K562 (cell line): ENCODE measurements at regions not wholly inside any gene's neighbourhood (a gene's known extent, or its start where the extent isn't known, plus 50 kb on each side); places are given as distances from the start of the nearest gene placed in this dataset.

Experiments used
- ATAC-seq: fragments of 200-7000 bp; cut with Tn5 transposase; 3 replicates; pipeline ENCODE4 v1.9.1; 2020; ENCODE audit warnings: moderate library complexity
- BruUV-seq: library from RNA; stranded (reverse); fragments of 400-500 nt; replicated peaks from 2 replicates; lab custom pipeline; 2021; lab: Mats Ljungman, UMichigan
- CTCF ChIA-PET: fragments of 300-600 bp; formaldehyde crosslinking; extraction: SDS; loops from one replicate; lab custom pipeline; 2021; ENCODE audit warnings: low intra/inter-chr PET ratio; lab: Yijun Ruan, JAX
- POLR2A ChIA-PET: fragments of 300-600, 350-650 bp; sonication (Branson Sonifier 250); formaldehyde crosslinking; extraction: SDS; loops from one replicate; lab custom pipeline; 2021; ENCODE audit warnings: antibody characterized with exemption, inconsistent platforms; lab: Yijun Ruan, JAX
- DNase-seq, 4 experiments: peaks; one replicate each; pipeline versions ENCODE4 v3.0.0 to v3.0.0-alpha.2; 2011 to 2018; ENCODE audit warnings: low spot score in 3 of 4, mixed read lengths in 3 of 4; ENCODE audit errors: extremely low read depth in 1 of 4
- FAIRE-seq: peaks from 2 replicates; lab custom pipeline; 2011; peaks lifted over from hg19 to GRCh38; lab: Jason Lieb, UNC
- H2AFZ ChIP-seq: 2 replicates; pipeline ENCODE4 v1.6.0; 2011; ENCODE audit warnings: low read depth, low read length, control low read depth, inconsistent platforms
- H3K27ac ChIP-seq: fragments of 200-600 bp; 3 replicates; pipeline ENCODE4 v1.8.0; 2011; ENCODE audit warnings: low read depth, mild to moderate bottlenecking, control low read depth, inconsistent platforms, low read length, moderate library complexity, mixed read lengths; ENCODE audit errors: extremely low read depth
- H3K27me3 ChIP-seq, 2 experiments: fragments of 300-600 bp in 1 of 2; 2 replicates in 1 of 2; 3 replicates in 1 of 2; pipeline versions ENCODE4 v1.6.0 to v1.8.0; 2011; ENCODE audit warnings: inconsistent platforms in 2 of 2, low read length in 2 of 2, mild to moderate bottlenecking in 1 of 2, mixed read lengths in 1 of 2, moderate library complexity in 1 of 2; ENCODE audit not compliant: control insufficient read depth in 2 of 2, insufficient read depth in 2 of 2
- H3K36me3 ChIP-seq: fragments of 300-600 bp; 3 replicates; pipeline ENCODE4 v1.8.0; 2011; ENCODE audit warnings: mild to moderate bottlenecking, low read length, inconsistent platforms; ENCODE audit not compliant: control insufficient read depth, insufficient read depth
- H3K4me1 ChIP-seq, 2 experiments: fragments of 200-600 bp in 1 of 2; replicated peaks in 1 of 2; 2 replicates in 1 of 2; 3 replicates in 1 of 2; pipeline versions ENCODE4 v1.5.1 to v1.8.0; 2011; ENCODE audit warnings: inconsistent platforms in 2 of 2, low read length in 2 of 2, mild to moderate bottlenecking in 1 of 2, mixed read lengths in 1 of 2, moderate library complexity in 1 of 2; ENCODE audit not compliant: control insufficient read depth in 2 of 2, insufficient read depth in 2 of 2
- H3K4me2 ChIP-seq: 2 replicates; pipeline ENCODE4 v1.6.1; 2011; ENCODE audit warnings: low read length, control low read depth, inconsistent platforms, mixed read lengths; ENCODE audit not compliant: insufficient read depth
- H3K4me3 ChIP-seq: fragments of 200-600 bp; sonication (generic), shearing (Covaris generic); 2 replicates; pipeline ENCODE4 v1.5.1; 2016; ENCODE audit warnings: control low read depth, inconsistent platforms
- H3K79me2 ChIP-seq: fragments of 200-600 bp; 3 replicates; pipeline ENCODE4 v1.8.0; 2011; ENCODE audit warnings: low read length, inconsistent platforms; ENCODE audit not compliant: control insufficient read depth, insufficient read depth
- H3K9ac ChIP-seq, 2 experiments: 2 replicates each; pipeline versions ENCODE4 v1.6.0 to v1.6.1; 2011; ENCODE audit warnings: low read depth in 2 of 2, low read length in 2 of 2, control low read depth in 1 of 2, inconsistent platforms in 1 of 2, mild to moderate bottlenecking in 1 of 2, mixed read lengths in 1 of 2; ENCODE audit not compliant: insufficient read depth in 1 of 2
- H3K9me1 ChIP-seq: one replicate; pipeline ENCODE4 v1.6.0; 2011; ENCODE audit warnings: inconsistent platforms, mild to moderate bottlenecking, low read length, moderate library complexity; ENCODE audit not compliant: control insufficient read depth, insufficient read depth
- H3K9me3 ChIP-seq: replicated peaks from 2 replicates; pipeline ENCODE4 v1.5.1; 2011; ENCODE audit warnings: low read depth, low read length, inconsistent platforms; ENCODE audit not compliant: control insufficient read depth, insufficient read depth
- H4K20me1 ChIP-seq: replicated peaks from 2 replicates; pipeline ENCODE4 v1.6.1; 2011; ENCODE audit warnings: low read length, inconsistent platforms, mixed read lengths; ENCODE audit not compliant: control insufficient read depth, insufficient read depth
- MAFK ChIP-seq: IDR thresholded peaks from 2 replicates; pipeline ENCODE4 v1.6.1; 2011; ENCODE audit warnings: low read length, improper control_type of control experiment
- RBM14 ChIP-seq: fragments of 200-400 bp; formaldehyde crosslinking; IDR thresholded peaks from 2 replicates; pipeline ENCODE4 v1.6.1; 2018; ENCODE audit warnings: low read depth, mild to moderate bottlenecking, low read length, moderate library complexity, borderline replicate concordance; ENCODE audit not compliant: insufficient read depth
- REST ChIP-seq, 2 experiments: fragments of 450-650 bp; formaldehyde crosslinking in 1 of 2; IDR thresholded peaks; 2 replicates each; pipeline versions ENCODE4 v1.4.0 to v1.6.1; 2014 to 2020; ENCODE audit warnings: mild to moderate bottlenecking in 2 of 2, borderline replicate concordance in 1 of 2, low read depth in 1 of 2
- SIN3B ChIP-seq: fragments of 450-650 bp; IDR thresholded peaks from 2 replicates; pipeline ENCODE4 v1.6.1; 2017; ENCODE audit warnings: low read depth, mild to moderate bottlenecking, moderate library complexity
- ZBTB26 ChIP-seq: fragments of 450-650 bp; formaldehyde crosslinking; IDR thresholded peaks from 2 replicates; pipeline ENCODE4 v1.4.0; 2022; ENCODE audit warnings: missing genetic modification characterization
- ZNF699 ChIP-seq: fragments of 250-450 bp; sonication (Bioruptor Pico); IDR thresholded peaks from 2 replicates; pipeline ENCODE4 v1.8.0; 2021; ENCODE audit warnings: mild to moderate bottlenecking, moderate library complexity; ENCODE audit not compliant: insufficient replicate concordance
- WGBS: fragments of 100-300 bp; shearing (Covaris generic); methylation state at CpG from one replicate; pipeline ENCODE4 v1.1.6; 2016; ENCODE audit warnings: low coverage, mixed read lengths; ENCODE audit not compliant: insufficient coverage; ENCODE audit errors: missing lambda C conversion rate; 5-methylcytosine and 5-hydroxymethylcytosine counted together
- in situ Hi-C: fragments of 300-500 bp; cut with MboI; formaldehyde crosslinking; loops from 4 replicates; pipeline ENCODE4 v1.15.0; 2018; ENCODE audit warnings: inconsistent platforms, mixed read lengths
- intact Hi-C: fragments of 100-400 bp; cut with micrococcal nuclease; formaldehyde crosslinking; loops from 2 replicates; pipeline ENCODE4 v1.14.2; 2022

GRCh38 chr2:60104514-60105505 lies 448.6 kb downstream of the BCL11A start:
- intact Hi-C loops = no loop called here
- FAIRE-seq = no peak
- Histone ChIP-seq H3K79me2 (no peaks in the 10 kb centered on the region), H4K20me1 (no peaks in the 10 kb centered on the region), H3K4me3 (no peak overlapping the region), H3K9me1 (no peaks in the 10 kb centered on the region), H3K36me3 (no peaks in the 10 kb centered on the region), H3K27me3 (no peaks in the 10 kb centered on the region), H3K4me2 (no peak overlapping the region), H3K4me1 (no peaks in the 10 kb centered on the region), H3K9ac (no peak overlapping the region), H3K9me3 (no peaks in the 10 kb centered on the region), H2AFZ (no peak overlapping the region), H3K27ac (no peak overlapping the region)
- POLR2A ChIA-PET = no interaction called here
- 2% methylated on average over 10 of the region's 10 CpGs for WGBS
- in situ Hi-C loops = no loop called here
- DNase-seq = no peak
- CTCF ChIA-PET = no interaction called here
- no TSS peak for BruUV-seq
- ATAC-seq = no peak
- TF ChIP-seq RBM14 (no peak), ZBTB26 (CRISPR knock-in tag) (no peak), REST (IDR thresholded peaks at IDR 0.05; ENCODE audit: borderline replicate concordance) (no peak), REST (CRISPR knock-in tag; IDR thresholded peaks at IDR 0.05; ENCODE audit: low read depth) (no peak), ZNF699 (CRISPR knock-in tag) (no peak), SIN3B (no peak), MAFK (no peak)
